Erythroblast (primary cell): ENCODE measurements at regions not wholly inside any gene's neighbourhood (a gene's known extent, or its start where the extent isn't known, plus 50 kb on each side); places are given as distances from the start of the nearest gene placed in this dataset.

Experiments
- DNase-seq, 2 experiments: peaks; one replicate each; lab custom pipeline; 2025; lab: John Stamatoyannopoulos, UW
- GATA1 ChIP-seq: IDR thresholded peaks from 2 replicates; pipeline ENCODE4 v1.6.1; 2011; ENCODE audit warnings: low read depth, mild to moderate bottlenecking, control low read depth, low read length, moderate library complexity
- POLR2A ChIP-seq: IDR thresholded peaks from 2 replicates; pipeline ENCODE4 v1.6.1; 2011; ENCODE audit warnings: mild to moderate bottlenecking, low read length

DNA sequence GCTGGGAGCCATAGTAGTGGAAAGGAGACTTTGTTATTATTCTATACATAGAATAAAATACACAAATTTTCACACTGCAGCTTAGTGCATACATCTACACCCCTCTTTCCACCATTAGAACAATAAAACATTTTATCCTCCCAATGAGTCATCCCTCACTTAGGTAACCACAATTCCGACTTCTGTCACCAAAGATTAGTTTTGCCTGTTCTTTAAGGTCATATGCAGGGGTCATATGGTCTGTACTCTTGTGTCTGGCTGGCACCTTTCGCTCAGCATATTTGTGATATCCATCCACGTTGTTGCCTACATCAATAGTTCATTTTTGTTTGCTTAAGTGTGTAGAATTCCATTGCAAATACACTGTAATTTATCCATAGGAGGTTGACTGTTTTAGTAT lies 399.4 kb downstream of the SHQ1 start:
- peak; percentile 43 to 75 for DNase-seq
- TF ChIP-seq GATA1, result no peak

DNA sequence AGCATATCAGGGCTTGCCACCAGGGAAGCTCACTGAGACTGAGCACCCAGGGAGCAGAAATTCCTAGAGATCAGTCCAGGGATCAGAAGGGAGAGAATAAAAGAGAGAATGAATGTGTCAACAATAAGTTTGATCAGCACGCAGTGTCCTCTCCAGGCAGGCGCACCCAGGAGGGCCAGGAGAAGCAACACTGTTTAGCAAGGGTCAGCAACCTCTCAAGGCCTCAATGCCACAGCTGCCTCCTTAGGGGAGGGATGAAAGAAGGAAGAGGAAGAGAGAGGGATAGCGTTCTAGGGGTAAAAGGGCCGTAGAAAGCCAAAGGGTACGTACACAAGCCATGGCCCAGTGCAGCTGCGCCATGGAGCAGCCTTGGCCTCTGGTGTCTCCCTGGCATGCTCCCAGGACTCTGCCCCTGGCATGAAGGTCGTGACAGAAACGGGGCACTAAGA lies 399.8 kb downstream of the SHQ1 start:
- no peak for TF ChIP-seq GATA1
- no peak for TF ChIP-seq POLR2A
- DNase-seq, result peak in 1 of 2 experiments; percentile 46

DNA sequence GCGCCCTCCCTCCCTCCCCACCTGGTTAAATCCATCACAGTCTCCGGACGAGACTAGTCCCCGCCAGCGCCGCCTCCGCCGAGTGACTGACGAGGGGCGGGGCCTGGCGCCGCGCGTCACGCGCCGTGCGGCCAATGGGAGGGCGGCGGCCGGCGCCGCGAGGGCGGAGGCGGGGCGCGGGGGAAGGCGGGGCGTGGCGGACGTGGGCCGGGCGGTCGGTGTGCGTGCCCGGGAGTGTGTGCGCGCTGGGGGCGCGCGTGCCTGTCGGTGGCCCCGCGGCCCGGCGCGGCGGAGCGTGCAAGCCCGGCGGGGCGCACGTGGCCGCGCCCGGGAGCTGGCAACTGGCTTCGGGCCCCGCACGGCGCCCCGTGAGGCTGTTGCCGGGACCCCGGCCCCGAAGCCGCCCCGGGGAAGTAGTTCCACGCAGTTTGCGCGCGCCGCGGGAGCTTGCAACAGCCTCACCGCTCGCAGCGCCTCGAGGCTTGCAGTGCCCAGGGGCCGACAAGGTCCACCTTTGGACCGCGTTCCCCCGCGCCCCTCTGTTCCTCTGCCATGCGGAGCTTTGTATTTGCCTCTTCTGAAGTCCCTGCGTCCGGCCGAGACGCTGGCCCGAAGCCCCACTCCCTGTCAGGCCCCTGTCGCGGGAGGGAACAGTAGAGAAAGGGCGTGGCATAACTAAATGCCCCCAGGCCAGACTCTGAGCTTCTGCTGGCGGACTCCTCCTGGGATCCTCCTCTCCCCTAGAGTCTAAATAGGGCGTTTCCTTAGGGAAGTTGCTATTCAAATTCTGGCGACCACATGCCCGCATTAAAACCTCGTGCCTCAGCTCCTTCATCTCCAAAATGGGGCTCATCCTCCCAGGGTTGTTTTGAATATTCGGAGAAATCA lies 400.9 kb downstream of the SHQ1 start:
- DNase-seq, result peak; percentile 94 to 97
- TF ChIP-seq POLR2A (peak; percentile 11), GATA1 (no peak)

DNA sequence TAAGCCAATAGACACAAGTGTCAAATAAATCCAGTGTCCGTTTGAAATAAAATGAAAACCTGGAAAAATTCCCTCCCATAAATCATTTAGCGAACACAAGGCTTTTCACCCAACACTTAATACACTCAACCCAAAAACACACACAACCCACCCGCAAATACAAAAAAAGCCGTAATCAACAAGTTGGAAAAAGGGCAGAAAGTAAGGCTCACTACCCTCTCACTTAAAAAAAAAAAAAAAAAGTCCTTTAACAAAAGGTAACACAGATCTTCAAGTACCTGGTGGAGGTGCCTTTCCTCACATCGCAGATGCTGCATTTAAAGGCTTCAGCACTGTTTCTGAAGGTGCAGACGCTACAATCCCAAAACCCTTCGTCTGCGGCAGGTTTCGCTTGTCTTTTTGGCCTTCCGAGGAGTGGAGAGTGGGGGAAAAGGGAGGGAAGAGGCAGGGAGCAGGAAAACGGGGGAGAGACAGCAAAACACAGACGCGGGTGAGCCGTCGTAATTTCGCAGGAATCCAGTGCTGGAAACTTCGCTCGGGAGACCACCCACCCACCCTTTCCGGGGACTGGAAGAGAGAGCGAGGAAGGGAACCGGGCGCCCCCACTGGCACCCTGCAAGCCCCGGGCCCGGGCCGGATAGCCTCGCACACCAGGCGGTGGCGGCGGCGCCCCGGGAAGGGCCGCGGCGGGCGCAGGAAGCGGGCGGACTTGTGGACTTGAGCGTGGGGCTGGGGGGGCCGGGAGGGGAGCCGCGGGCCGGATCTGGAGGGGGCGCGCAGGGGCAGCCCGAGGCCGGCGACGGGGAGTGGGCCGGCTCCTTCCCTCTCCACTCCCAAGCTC lies 401.8 kb downstream of the SHQ1 start, which contains the start of gene RYBP:
Gene RYBP (minus strand): TSS at position 404 of the 841 bp plus-strand sequence.
- TF ChIP-seq GATA1 (no peak), POLR2A (no peak)
- peak; percentile 65 to 77 for DNase-seq

DNA sequence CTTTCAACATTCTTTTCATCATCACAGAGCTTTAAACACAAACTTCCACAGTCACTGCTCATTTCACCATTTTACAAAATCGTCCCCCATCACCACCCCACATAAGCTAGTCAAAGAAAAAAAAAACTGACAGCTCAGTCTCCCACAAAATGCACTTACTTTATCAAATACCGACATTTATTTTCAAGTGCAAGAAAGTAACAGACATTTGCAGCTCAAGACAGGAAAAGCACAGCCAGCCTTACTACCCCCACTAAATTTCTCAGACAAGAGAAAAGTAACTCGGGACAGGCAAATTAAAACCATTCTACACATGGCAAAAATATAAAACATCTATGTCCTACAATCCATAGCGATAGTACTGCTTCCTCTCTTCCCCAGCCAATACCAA lies 402.4 kb downstream of the SHQ1 start:
- peak; percentile 53 to 69 for DNase-seq
- TF ChIP-seq GATA1 (no peak), POLR2A (no peak)

DNA sequence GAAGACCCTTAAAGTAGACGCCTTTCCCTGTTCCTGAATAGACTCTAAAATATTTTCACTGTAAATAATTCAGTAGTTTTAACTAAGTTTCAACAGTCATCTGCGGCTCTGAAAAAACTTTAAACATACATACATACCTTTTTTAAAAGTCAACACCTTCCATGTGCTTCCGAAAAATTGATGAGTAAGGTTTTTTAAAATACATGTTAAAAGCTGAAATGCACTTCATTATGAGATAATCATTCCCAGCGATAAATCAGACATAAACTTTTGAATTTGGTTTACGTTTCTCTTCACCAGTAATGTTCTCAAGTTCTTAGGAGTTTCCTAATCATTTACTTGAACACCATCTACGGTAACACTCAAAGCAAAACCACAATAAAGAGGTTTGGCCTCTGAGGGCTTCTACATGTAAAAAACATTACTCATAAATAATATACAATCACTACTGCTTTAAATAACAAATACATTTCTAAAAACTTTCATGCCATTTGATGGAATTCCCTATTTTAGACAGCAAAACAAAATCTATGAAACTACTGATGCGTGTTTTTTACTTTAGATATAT lies 403.5 kb downstream of the SHQ1 start:
- TF ChIP-seq GATA1 (no peak), POLR2A (peak; percentile 18)
- peak in 1 of 2 experiments; percentile 49 for DNase-seq

DNA sequence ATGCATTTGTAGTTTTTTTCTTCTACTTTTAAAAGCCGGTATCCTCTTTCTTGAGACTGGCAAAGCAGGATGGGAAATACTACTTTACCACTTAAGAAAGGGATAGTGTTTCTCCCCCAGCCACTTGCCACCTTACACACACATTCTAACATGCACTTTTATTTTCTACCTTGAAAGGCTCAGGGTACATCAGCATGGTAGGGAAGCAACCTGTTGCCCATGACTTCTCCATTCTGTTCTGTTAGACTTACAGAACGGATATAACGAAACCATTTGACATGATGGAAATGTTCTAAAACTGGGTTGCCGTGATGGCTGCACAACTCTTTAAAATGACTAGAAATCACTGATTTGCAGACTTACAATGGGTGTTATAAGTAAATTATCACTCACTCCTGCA lies 405.5 kb downstream of the SHQ1 start:
- no peak for TF ChIP-seq GATA1
- TF ChIP-seq POLR2A, result no peak
- peak in 1 of 2 experiments; percentile 30 for DNase-seq

DNA sequence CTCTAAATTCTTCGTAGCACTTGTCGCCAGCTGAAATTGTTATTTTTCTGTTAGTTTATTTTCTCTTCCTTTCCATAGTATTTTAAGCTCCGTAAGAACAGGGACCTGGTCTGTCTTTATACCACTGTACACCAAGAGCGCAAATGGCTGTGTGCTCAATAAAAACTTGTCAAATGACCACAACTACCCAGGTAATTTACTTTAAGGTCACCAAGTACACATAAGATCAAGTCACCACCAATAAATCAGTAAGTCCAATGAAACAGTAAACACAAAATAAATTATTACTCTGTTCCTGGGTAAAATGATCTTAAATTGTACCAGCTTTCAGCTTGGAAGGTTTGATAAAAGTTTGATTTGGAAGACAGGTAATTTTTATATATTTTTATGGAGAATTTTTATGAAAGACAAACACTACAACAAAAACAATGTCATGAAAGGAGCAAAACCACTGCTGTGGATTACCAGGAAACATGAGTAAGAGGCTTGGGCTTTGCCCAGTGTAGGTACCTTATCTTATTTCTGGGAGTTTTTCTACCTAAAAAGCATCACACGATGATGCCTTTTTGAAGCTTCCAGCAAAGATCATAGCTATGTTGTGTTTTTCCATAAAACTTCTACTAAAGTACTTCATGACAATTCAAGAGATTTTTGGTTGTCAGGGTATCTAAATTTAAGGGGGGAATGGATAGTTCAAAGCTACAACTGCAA lies 406.8 kb downstream of the SHQ1 start:
- no peak for TF ChIP-seq POLR2A
- no peak for TF ChIP-seq GATA1
- peak; percentile 38 to 62 for DNase-seq

DNA sequence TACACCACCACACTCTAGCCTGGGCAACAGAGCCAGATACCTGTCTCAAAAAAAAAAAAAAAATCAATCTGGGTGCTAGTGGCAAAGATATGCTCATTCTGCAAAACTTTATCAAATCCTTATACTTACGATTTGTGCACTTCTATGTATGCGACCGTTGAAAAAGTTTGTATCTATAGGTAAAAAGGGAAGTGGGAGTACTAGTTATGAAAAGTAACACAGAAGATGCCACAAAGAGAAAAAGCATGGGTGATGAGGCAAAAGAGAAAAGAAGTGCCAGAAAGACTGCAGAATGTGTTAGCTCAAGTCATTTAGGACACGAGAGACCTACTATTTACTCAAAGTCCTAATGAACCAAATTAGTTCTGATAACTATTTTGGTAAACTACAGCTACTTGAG lies 407.8 kb downstream of the SHQ1 start:
- TF ChIP-seq POLR2A (no peak), GATA1 (no peak)
- DNase-seq, result no peak

DNA sequence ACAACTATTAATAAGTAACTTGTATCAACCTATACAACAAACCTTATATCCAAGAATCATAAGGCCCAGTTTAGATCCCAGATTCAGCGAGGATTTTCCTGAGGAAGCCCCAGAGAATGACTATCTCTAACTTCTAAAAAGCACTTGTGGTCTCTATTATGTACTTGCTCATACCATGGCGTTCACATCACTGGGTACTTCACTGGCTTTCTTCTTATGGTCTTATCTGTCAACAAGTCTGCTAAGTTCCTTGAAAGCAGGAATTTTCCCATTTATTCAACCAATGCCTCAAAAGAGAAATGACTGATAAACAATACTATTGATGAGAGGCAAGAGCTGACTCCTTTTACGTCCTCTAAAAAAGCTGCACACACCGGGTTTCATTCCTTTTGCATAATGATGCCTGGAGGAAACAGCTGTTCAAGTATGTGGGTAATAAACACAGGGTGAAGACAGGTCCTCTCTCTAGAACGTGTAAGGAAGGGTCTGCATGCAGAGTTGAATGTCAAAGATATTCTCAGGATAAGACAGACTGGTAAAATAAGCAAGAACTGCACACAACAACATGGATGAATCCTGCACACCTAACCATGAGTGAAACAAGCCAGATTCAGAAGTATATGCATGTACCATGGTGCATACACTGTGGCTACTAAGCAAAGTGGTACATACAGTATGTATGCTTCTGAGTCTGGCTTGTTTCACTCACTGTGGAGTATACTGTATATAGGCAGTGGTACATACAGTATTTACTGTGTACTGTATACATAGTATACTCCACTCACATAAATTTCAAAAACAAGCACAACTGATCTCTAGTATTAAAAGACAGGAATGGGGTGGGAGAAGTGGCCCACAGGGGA lies 408.7 kb downstream of the SHQ1 start:
- TF ChIP-seq POLR2A (no peak), GATA1 (no peak)
- DNase-seq, result no peak

DNA sequence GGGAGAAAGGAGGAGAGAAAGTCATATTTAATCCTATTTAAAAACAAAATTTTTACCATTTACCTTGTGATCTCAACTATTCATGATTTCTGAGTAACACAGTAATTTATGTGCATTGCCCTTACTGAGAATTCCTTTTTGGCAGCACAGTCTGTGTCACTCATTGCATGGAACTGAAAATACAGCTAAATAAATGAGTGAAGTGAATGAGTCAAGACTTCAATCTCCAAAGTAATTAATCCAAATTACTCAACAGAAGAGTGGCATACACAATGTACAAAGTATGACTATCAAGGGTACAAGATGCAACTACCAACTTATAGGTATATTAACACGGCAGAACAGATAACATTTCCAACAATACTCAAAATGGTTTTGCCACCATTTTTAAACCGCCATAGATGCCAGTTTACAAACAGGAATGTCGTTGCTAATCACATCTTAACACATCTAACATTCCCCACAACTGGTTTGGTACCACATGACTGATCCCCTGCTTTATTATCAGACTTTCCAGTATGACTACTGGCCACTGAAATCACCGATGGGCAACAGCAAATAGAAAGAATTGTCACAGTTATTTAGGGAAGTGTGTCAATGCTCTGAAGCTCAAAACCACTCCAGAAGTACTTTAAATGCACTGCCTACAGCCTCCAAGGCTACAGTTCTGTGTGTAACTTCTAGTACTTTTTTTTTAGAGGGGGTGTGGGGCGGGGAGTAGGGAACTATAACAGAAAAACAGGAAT lies 410.4 kb downstream of the SHQ1 start:
- peak; percentile 35 to 45 for DNase-seq

DNA sequence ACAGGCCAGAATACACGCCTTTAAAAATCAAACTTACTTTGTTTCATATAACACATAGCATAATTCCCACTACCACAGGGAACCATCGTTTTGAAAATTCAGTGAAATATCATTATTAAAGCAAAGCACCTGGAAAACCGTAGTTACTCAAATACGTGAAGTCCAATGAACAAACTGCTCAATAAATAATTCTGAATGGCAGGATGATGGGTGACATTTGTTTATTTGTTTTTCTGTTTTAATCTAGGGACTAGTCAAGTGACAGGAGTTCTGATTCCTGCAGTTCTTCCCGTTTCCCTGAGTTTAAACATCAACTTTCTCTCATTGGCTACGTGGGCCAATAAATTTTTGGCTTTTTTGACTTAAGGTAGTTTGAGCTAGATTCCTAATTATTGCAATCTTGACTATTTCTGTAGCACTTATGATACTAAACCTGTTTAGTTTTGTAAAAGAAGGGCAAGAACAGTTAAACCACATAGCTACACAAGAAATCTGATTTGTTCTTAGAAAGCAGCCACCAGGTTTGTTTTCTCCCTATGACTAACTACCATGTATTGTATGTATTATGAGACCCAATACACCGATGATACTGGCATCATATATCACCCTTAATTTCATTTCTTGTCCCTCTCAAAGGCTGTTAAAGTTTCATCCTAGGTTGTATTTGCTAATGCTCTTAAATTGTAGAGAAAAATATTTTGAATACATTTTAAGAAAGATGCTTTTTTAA lies 411.2 kb downstream of the SHQ1 start:
- no peak for DNase-seq
- TF ChIP-seq GATA1 (no peak), POLR2A (no peak)

More for the DNA sequence above, 410.4 kb downstream of the SHQ1 start:
- no peak for TF ChIP-seq POLR2A
- no peak for TF ChIP-seq GATA1
